ENCODE measurements at regions not wholly inside any gene's neighbourhood (a gene's known extent, or its start where the extent isn't known, plus 50 kb on each side); places are given as distances from the start of the nearest gene placed in this dataset.

- H3K4me2 ChIP-seq (ENCODE audit: low read depth, low read length, poor library complexity, severe bottlenecking) = no peak overlapping the region
- no peaks in the 10 kb centered on the region for H3K9me2 ChIP-seq (replicated peaks; ENCODE audit: low read depth, low read length)
- no peaks in the 10 kb centered on the region for H3K9me3 ChIP-seq (ENCODE audit: insufficient read depth, low read depth, low read length)
- no peak overlapping the region for H2AFZ ChIP-seq (ENCODE audit: low read length)
- no peaks in the 10 kb centered on the region for H3K36me3 ChIP-seq (ENCODE audit: insufficient read depth, low read length)
- no peaks in the 10 kb centered on the region for H3F3A ChIP-seq (ENCODE audit: low read depth)
- H3K79me2 ChIP-seq (ENCODE audit: insufficient read depth, low read length) = no peaks in the 10 kb centered on the region
- H3K9ac ChIP-seq (ENCODE audit: low read depth, low read length, poor library complexity, severe bottlenecking) = no peak overlapping the region
- no peaks in the 10 kb centered on the region for H3K27me3 ChIP-seq (ENCODE audit: insufficient read depth, low read length, poor library complexity, severe bottlenecking)
- H3K4me3 ChIP-seq (ENCODE audit: low read length, poor library complexity, severe bottlenecking) = no peak overlapping the region
- TF ChIP-seq CTCF (conservative IDR thresholded peaks at IDR 0.05; ENCODE audit: low read length) (no peak), EZH2phosphoT487 (IDR thresholded peaks at IDR 0.05; ENCODE audit: borderline replicate concordance) (no peak)
- no peaks in the 10 kb centered on the region for H4K20me1 ChIP-seq (ENCODE audit: insufficient read depth, low read length, poor library complexity, severe bottlenecking)
- no peaks in the 10 kb centered on the region for H3K4me1 ChIP-seq (ENCODE audit: insufficient read depth, low read length, poor library complexity, severe bottlenecking)
These were observed 1869.7 kb downstream of the PCDH7 start for GRCh38 chr4:32589853-32590252.

GRCh38 chr4:32597354-32597753, 1877.2 kb downstream of the PCDH7 start:
- Histone ChIP-seq H3K27me3 (ENCODE audit: insufficient read depth, low read length, poor library complexity, severe bottlenecking) (no peaks in the 10 kb centered on the region), H3K9me3 (ENCODE audit: insufficient read depth, low read depth, low read length) (no peaks in the 10 kb centered on the region), H2AFZ (ENCODE audit: low read length) (no peak overlapping the region), H3F3A (ENCODE audit: low read depth) (no peaks in the 10 kb centered on the region), H3K4me2 (ENCODE audit: low read depth, low read length, poor library complexity, severe bottlenecking) (no peak overlapping the region), H3K9ac (ENCODE audit: low read depth, low read length, poor library complexity, severe bottlenecking) (no peak overlapping the region), H3K4me1 (ENCODE audit: insufficient read depth, low read length, poor library complexity, severe bottlenecking) (no peaks in the 10 kb centered on the region), H3K9me2 (replicated peaks; ENCODE audit: low read depth, low read length) (no peaks in the 10 kb centered on the region), H4K20me1 (ENCODE audit: insufficient read depth, low read length, poor library complexity, severe bottlenecking) (no peaks in the 10 kb centered on the region), H3K36me3 (ENCODE audit: insufficient read depth, low read length) (no peaks in the 10 kb centered on the region), H3K4me3 (ENCODE audit: low read length, poor library complexity, severe bottlenecking) (no peak overlapping the region), H3K79me2 (ENCODE audit: insufficient read depth, low read length) (no peaks in the 10 kb centered on the region)
- TF ChIP-seq CTCF (conservative IDR thresholded peaks at IDR 0.05; ENCODE audit: low read length) (no peak), EZH2phosphoT487 (IDR thresholded peaks at IDR 0.05; ENCODE audit: borderline replicate concordance) (no peak)

- Histone ChIP-seq H2AFZ (ENCODE audit: low read length) (no peak overlapping the region), H3K9me3 (ENCODE audit: insufficient read depth, low read depth, low read length) (no peaks in the 10 kb centered on the region), H3K9me2 (replicated peaks; ENCODE audit: low read depth, low read length) (no peaks in the 10 kb centered on the region), H3F3A (ENCODE audit: low read depth) (no peaks in the 10 kb centered on the region), H4K20me1 (ENCODE audit: insufficient read depth, low read length, poor library complexity, severe bottlenecking) (no peaks in the 10 kb centered on the region), H3K27me3 (ENCODE audit: insufficient read depth, low read length, poor library complexity, severe bottlenecking) (no peaks in the 10 kb centered on the region), H3K9ac (ENCODE audit: low read depth, low read length, poor library complexity, severe bottlenecking) (no peak overlapping the region), H3K4me3 (ENCODE audit: low read length, poor library complexity, severe bottlenecking) (no peak overlapping the region), H3K36me3 (ENCODE audit: insufficient read depth, low read length) (no peaks in the 10 kb centered on the region), H3K79me2 (ENCODE audit: insufficient read depth, low read length) (no peaks in the 10 kb centered on the region), H3K4me1 (ENCODE audit: insufficient read depth, low read length, poor library complexity, severe bottlenecking) (no peaks in the 10 kb centered on the region), H3K4me2 (ENCODE audit: low read depth, low read length, poor library complexity, severe bottlenecking) (no peak overlapping the region)
- TF ChIP-seq CTCF (conservative IDR thresholded peaks at IDR 0.05; ENCODE audit: low read length) = no peak
- no peak for TF ChIP-seq EZH2phosphoT487 (IDR thresholded peaks at IDR 0.05; ENCODE audit: borderline replicate concordance)
These were observed 1881.7 kb downstream of the PCDH7 start for GRCh38 chr4:32601848-32602247.

All from Loucy (cell line).